H1 (cell line): ENCODE measurements at regions not wholly inside any gene's neighbourhood (a gene's known extent, or its start where the extent isn't known, plus 50 kb on each side); places are given as distances from the start of the nearest gene placed in this dataset.

ENCODE experiments used
- CTCF ChIA-PET: fragments of 300-600 bp; sonication (Branson Sonifier 250); formaldehyde crosslinking; loops from one replicate; lab custom pipeline; 2021; ENCODE audit not compliant: partially characterized antibody; lab: Charles Lee
- POLR2A ChIA-PET: fragments of 300-600 bp; sonication (Branson Sonifier 250); formaldehyde crosslinking; loops from one replicate; lab custom pipeline; 2021; ENCODE audit warnings: inconsistent platforms; ENCODE audit not compliant: partially characterized antibody; lab: Charles Lee
- DNase-seq, 2 experiments: peaks; one replicate each; pipeline versions ENCODE4 v3.0.0 to v3.0.0-alpha.2; 2010 to 2022; ENCODE audit warnings: low spot score in 2 of 2, low read depth in 1 of 2, mixed read lengths in 1 of 2
- FAIRE-seq: peaks from 2 replicates; lab custom pipeline; 2011; peaks lifted over from hg19 to GRCh38; lab: Jason Lieb, UNC
- H2AFZ ChIP-seq: 2 replicates; pipeline ENCODE4 v1.8.1; 2012; ENCODE audit warnings: low read length, inconsistent platforms
- H2AK5ac ChIP-seq: 2 replicates; pipeline ENCODE4 v1.6.1; 2013; ENCODE audit warnings: low read depth, low read length
- H2BK120ac ChIP-seq: replicated peaks from 2 replicates; pipeline ENCODE3; 2013; ENCODE audit warnings: low read depth, low read length, inconsistent platforms
- H2BK12ac ChIP-seq: 2 replicates; pipeline ENCODE4 v1.6.1; 2013; ENCODE audit warnings: low read depth, low read length
- H2BK15ac ChIP-seq: 2 replicates; pipeline ENCODE4 v1.6.1; 2013; ENCODE audit warnings: low read length
- H2BK20ac ChIP-seq: 2 replicates; pipeline ENCODE4 v1.6.1; 2013; ENCODE audit warnings: low read length
- H2BK5ac ChIP-seq: 2 replicates; pipeline ENCODE4 v1.6.1; 2013; ENCODE audit warnings: low read depth, low read length
- H3K14ac ChIP-seq: 2 replicates; pipeline ENCODE4 v1.6.1; 2013; ENCODE audit warnings: inconsistent platforms; ENCODE audit not compliant: insufficient read length
- H3K18ac ChIP-seq: 2 replicates; pipeline ENCODE4 v1.6.1; 2013; ENCODE audit warnings: low read length; ENCODE audit errors: extremely low read depth
- H3K23ac ChIP-seq: 2 replicates; pipeline ENCODE4 v1.6.1; 2013; ENCODE audit warnings: inconsistent platforms; ENCODE audit not compliant: insufficient read length
- H3K23me2 ChIP-seq: 2 replicates; pipeline ENCODE4 v1.6.1; 2013; ENCODE audit warnings: low read depth, low read length
- H3K27ac ChIP-seq: 2 replicates; pipeline ENCODE4 v1.6.1; 2011; ENCODE audit warnings: low read depth, low read length, inconsistent platforms
- H3K27me3 ChIP-seq, 4 experiments: replicated peaks in 1 of 4; 1 replicate in 1 of 4; 2 replicates in 3 of 4; pipeline versions ENCODE4 v1.6.1 to v1.8.1; 2011 to 2013; ENCODE audit warnings: low read length in 3 of 4, mild to moderate bottlenecking in 3 of 4, inconsistent platforms in 2 of 4, mixed read lengths in 2 of 4, moderate library complexity in 1 of 4; ENCODE audit not compliant: control insufficient read depth in 3 of 4, insufficient read depth in 3 of 4; ENCODE audit errors: extremely low read depth in 1 of 4
- H3K36me3 ChIP-seq, 4 experiments: 2 replicates each; pipeline versions ENCODE4 v1.6.1 to v1.8.1; 2011 to 2013; ENCODE audit warnings: mild to moderate bottlenecking in 4 of 4, low read length in 3 of 4, moderate library complexity in 2 of 4, control low read depth in 1 of 4, inconsistent platforms in 1 of 4; ENCODE audit not compliant: insufficient read depth in 4 of 4, control insufficient read depth in 2 of 4
- H3K4ac ChIP-seq: replicated peaks from 2 replicates; pipeline ENCODE3; 2013; ENCODE audit warnings: low read length, low read depth, mixed read lengths, inconsistent platforms; ENCODE audit not compliant: insufficient read length
- H3K4me1 ChIP-seq, 4 experiments: replicated peaks in 1 of 4; 1 replicate in 1 of 4; 2 replicates in 3 of 4; pipeline versions ENCODE4 v1.6.1 to v1.8.1; 2011 to 2013; ENCODE audit warnings: low read length in 3 of 4, inconsistent platforms in 2 of 4, mixed read lengths in 1 of 4; ENCODE audit not compliant: insufficient read depth in 4 of 4, control insufficient read depth in 3 of 4
- H3K4me2 ChIP-seq, 2 experiments: 2 replicates each; pipeline versions ENCODE4 v1.6.1 to v1.8.1; 2011 to 2013; ENCODE audit warnings: low read depth in 2 of 2, low read length in 2 of 2, control low read depth in 1 of 2, inconsistent platforms in 1 of 2, mild to moderate bottlenecking in 1 of 2; ENCODE audit not compliant: insufficient read depth in 1 of 2
- H3K4me3 ChIP-seq, 4 experiments: fragments of 200-600, 300-600 bp in 1 of 4; sonication (generic), shearing (Covaris generic), sonication (Bioruptor Twin) in 1 of 4; 2 replicates each; pipeline versions ENCODE4 v1.5.1 to v1.8.1; 2011 to 2016; ENCODE audit warnings: low read length in 4 of 4, low read depth in 3 of 4, control low read depth in 2 of 4, inconsistent platforms in 2 of 4, mild to moderate bottlenecking in 2 of 4, mixed read lengths in 1 of 4, moderate library complexity in 1 of 4; ENCODE audit not compliant: insufficient read depth in 2 of 4; ENCODE audit errors: extremely low read depth in 1 of 4
- H3K56ac ChIP-seq: replicated peaks from 2 replicates; pipeline ENCODE3; 2013; ENCODE audit warnings: low read depth, mild to moderate bottlenecking, mixed read lengths, low read length, inconsistent platforms; ENCODE audit not compliant: insufficient read length
- H3K79me1 ChIP-seq: 2 replicates; pipeline ENCODE4 v1.6.1; 2013; ENCODE audit warnings: low read depth, low read length, control low read depth
- H3K79me2 ChIP-seq, 2 experiments: 2 replicates each; pipeline versions ENCODE4 v1.6.1 to v1.8.1; 2012 to 2013; ENCODE audit warnings: low read length in 2 of 2, mild to moderate bottlenecking in 2 of 2, inconsistent platforms in 1 of 2; ENCODE audit not compliant: insufficient read depth in 2 of 2, control insufficient read depth in 1 of 2
- H3K9ac ChIP-seq, 4 experiments: replicated peaks in 1 of 4; 1 replicate in 1 of 4; 2 replicates in 3 of 4; pipeline versions ENCODE4 v1.6.1 to v1.8.1; 2011 to 2013; ENCODE audit warnings: low read depth in 3 of 4, low read length in 3 of 4, control low read depth in 2 of 4, mild to moderate bottlenecking in 2 of 4, moderate library complexity in 2 of 4, inconsistent platforms in 1 of 4; ENCODE audit errors: extremely low read depth in 1 of 4
- H3K9me3 ChIP-seq, 2 experiments: 2 replicates each; pipeline versions ENCODE4 v1.6.1 to v1.8.1; 2012 to 2013; ENCODE audit warnings: mild to moderate bottlenecking in 2 of 2, moderate library complexity in 2 of 2, control low read depth in 1 of 2, inconsistent platforms in 1 of 2, low read depth in 1 of 2, low read length in 1 of 2, mixed read lengths in 1 of 2; ENCODE audit not compliant: insufficient read depth in 2 of 2
- H4K20me1 ChIP-seq, 2 experiments: replicated peaks in 1 of 2; 2 replicates each; pipeline versions ENCODE3 to v1.8.1; 2011 to 2013; ENCODE audit warnings: inconsistent platforms in 2 of 2, low read length in 2 of 2, mild to moderate bottlenecking in 1 of 2; ENCODE audit not compliant: insufficient read depth in 2 of 2, control insufficient read depth in 1 of 2
- H4K5ac ChIP-seq: 2 replicates; pipeline ENCODE4 v1.6.1; 2013; ENCODE audit warnings: low read length, low read depth, mixed read lengths, inconsistent platforms; ENCODE audit not compliant: insufficient read length
- H4K8ac ChIP-seq: 2 replicates; pipeline ENCODE4 v1.8.0; 2013; ENCODE audit warnings: mild to moderate bottlenecking, moderate library complexity, low read length, inconsistent platforms; ENCODE audit not compliant: insufficient read depth; ENCODE audit errors: extremely low read depth
- H4K91ac ChIP-seq: replicated peaks from 2 replicates; pipeline ENCODE3; 2013; ENCODE audit warnings: low read length, mixed read lengths, inconsistent platforms; ENCODE audit not compliant: insufficient read length
- BACH1 ChIP-seq: IDR thresholded peaks from 2 replicates; pipeline ENCODE4 v1.6.1; 2012; ENCODE audit warnings: low read length, improper control_type of control experiment
- CBX5 ChIP-seq: fragments of 300-800, 300-1000 bp; sonication (generic); IDR thresholded peaks from 2 replicates; pipeline ENCODE4 v1.7.1; 2016; ENCODE audit warnings: antibody characterized with exemption, low read length, low read depth
- HDAC2 ChIP-seq, 2 experiments: fragments of 300-600 bp in 1 of 2; sonication (generic) in 1 of 2; IDR thresholded peaks; 2 replicates each; pipeline ENCODE4 v1.6.1; 2011 to 2012; ENCODE audit warnings: low read depth in 2 of 2, low read length in 2 of 2, mild to moderate bottlenecking in 2 of 2, moderate library complexity in 2 of 2, borderline replicate concordance in 1 of 2, inconsistent platforms in 1 of 2
- RAD21 ChIP-seq, 2 experiments: IDR thresholded peaks in 1 of 2; conservative IDR thresholded peaks in 1 of 2; 2 replicates each; pipeline ENCODE4 v1.6.1; 2011; ENCODE audit warnings: low read depth in 2 of 2, low read length in 2 of 2, improper control_type of control experiment in 1 of 2, inconsistent platforms in 1 of 2, mild to moderate bottlenecking in 1 of 2, moderate library complexity in 1 of 2
- WGBS, 2 experiments: shearing (Covaris generic) in 1 of 2; methylation state at CpG; one replicate each; pipeline versions ENCODE4 v1.1.6 to v1.1.7; 2013 to 2015; ENCODE audit warnings: low lambda C conversion rate in 2 of 2, mixed read lengths in 2 of 2, inconsistent platforms in 1 of 2, low coverage in 1 of 2, missing lambda C conversion rate in 1 of 2; ENCODE audit not compliant: insufficient replicate concordance in 2 of 2, insufficient coverage in 1 of 2, insufficient read length in 1 of 2; ENCODE audit errors: extremely low coverage in 1 of 2, missing lambda C conversion rate in 1 of 2; 5-methylcytosine and 5-hydroxymethylcytosine counted together

- H3K4ac ChIP-seq = no peak overlapping the region
- TF ChIP-seq BACH1 = no peak
- no peak for TF ChIP-seq CBX5
- no peak for TF ChIP-seq HDAC2 (IDR thresholded peaks at IDR 0.05; ENCODE audit: borderline replicate concordance in 1 of 2, low read depth in 2 of 2, low read length in 2 of 2)
- TF ChIP-seq RAD21 (IDR thresholded peaks at IDR 0.05 in 1 of 2, conservative IDR thresholded peaks at IDR 0.05 in 1 of 2; ENCODE audit: low read depth in 2 of 2, low read length in 2 of 2) = no peak
These were observed 53.1 kb downstream of the CH25H start for GRCh38 chr10:89153971-89154370.

More at GRCh38 chr10:89153971-89154370, 53.1 kb downstream of the CH25H start:
- Histone ChIP-seq H3K27me3 (no peaks in the 10 kb centered on the region), H3K23ac (no peak overlapping the region), H4K91ac (no peak overlapping the region), H4K8ac (no peak overlapping the region), H2AFZ (no peak overlapping the region), H2AK5ac (no peak overlapping the region), H3K27ac (no peak overlapping the region), H2BK5ac (no peak overlapping the region), H3K4me3 (no peak overlapping the region), H3K18ac (no peak overlapping the region), H3K4me1 (no peaks in the 10 kb centered on the region), H4K20me1 (no peaks in the 10 kb centered on the region), H2BK12ac (no peak overlapping the region), H3K9ac (no peak overlapping the region), H3K56ac (no peak overlapping the region), H3K79me1 (no peaks in the 10 kb centered on the region), H3K9me3 (no peaks in the 10 kb centered on the region), H3K23me2 (no peaks in the 10 kb centered on the region), H3K36me3 (no peaks in the 10 kb centered on the region), H4K5ac (no peak overlapping the region), H3K14ac (no peak overlapping the region), H3K79me2 (no peaks in the 10 kb centered on the region), H2BK120ac (no peak overlapping the region), H3K4me2 (no peak overlapping the region), H2BK20ac (no peak overlapping the region), H2BK15ac (no peak overlapping the region)
- DNase-seq = no peak
- WGBS, 2 experiments = 67% methylated on average over 1 of the region's 1 CpG; no CpG with 5 or more reads in 1 of the 2 experiments
- FAIRE-seq = no peak
- CTCF ChIA-PET = no interaction called here
- POLR2A ChIA-PET = no interaction called here
